ENCODE measurements at regions not wholly inside any gene's neighbourhood (a gene's known extent, or its start where the extent isn't known, plus 50 kb on each side); places are given as distances from the start of the nearest gene placed in this dataset.

- TF ChIP-seq CTCF (IDR thresholded peaks at IDR 0.05) (no peak), POLR2AphosphoS5 (IDR thresholded peaks at IDR 0.05) (no peak)
These were observed 968.7 kb downstream of the EPHA3 start for GRCh38 chr3:90076136-90076535.

All from gastroesophageal sphincter (tissue), 3 donors.